RWPE1 (cell line): ENCODE measurements at regions not wholly inside any gene's neighbourhood (a gene's known extent, or its start where the extent isn't known, plus 50 kb on each side); places are given as distances from the start of the nearest gene placed in this dataset.

Experiments used
- CTCF ChIA-PET: fragments of 350-600 bp; sonication (Branson Sonifier 250); formaldehyde crosslinking; extraction: SDS; loops from one replicate; lab custom pipeline; 2021; lab: Yijun Ruan, JAX
- POLR2A ChIA-PET: fragments of 400-600 bp; formaldehyde crosslinking; extraction: SDS; loops from one replicate; lab custom pipeline; 2020; ENCODE audit warnings: antibody characterized with exemption; ENCODE audit not compliant: low non-redundant PET; lab: Yijun Ruan, JAX
- DNase-seq: peaks from one replicate; pipeline ENCODE4 v3.0.0; 2012; ENCODE audit warnings: low spot score
- H3K27ac ChIP-seq: fragments of 450-650 bp; 2 replicates; pipeline ENCODE4 v1.5.1; 2017
- TF ChIP-seq, protein P1 (sequence below): fragments of 450-650 bp; conservative IDR thresholded peaks from 2 replicates; pipeline ENCODE4 v1.5.1; 2017; ENCODE audit warnings: low read depth, mild to moderate bottlenecking

DNA sequence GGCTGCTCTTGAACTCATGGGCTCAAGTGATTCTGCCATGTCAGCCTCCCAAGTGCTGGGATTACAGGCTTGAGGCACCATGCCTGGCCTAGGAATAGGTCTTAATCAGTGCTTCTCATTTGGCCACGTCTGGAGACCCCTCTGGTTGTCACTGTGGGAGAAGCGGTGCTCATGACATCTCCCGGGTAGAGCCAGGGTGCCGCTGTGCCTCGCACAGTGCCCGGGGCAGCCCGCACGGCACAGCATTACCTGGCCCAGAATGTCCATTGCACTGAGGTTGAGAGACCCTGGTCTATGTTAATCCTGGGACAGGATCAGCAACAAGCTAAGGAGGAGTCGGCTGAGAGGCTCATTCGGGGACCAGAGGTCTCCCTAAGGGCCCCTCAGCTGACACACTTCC is 160.8 kb downstream of the EFNB2 start:
- POLR2A ChIA-PET: no interaction called here
- no peak for DNase-seq
- TF ChIP-seq, protein P1, sequence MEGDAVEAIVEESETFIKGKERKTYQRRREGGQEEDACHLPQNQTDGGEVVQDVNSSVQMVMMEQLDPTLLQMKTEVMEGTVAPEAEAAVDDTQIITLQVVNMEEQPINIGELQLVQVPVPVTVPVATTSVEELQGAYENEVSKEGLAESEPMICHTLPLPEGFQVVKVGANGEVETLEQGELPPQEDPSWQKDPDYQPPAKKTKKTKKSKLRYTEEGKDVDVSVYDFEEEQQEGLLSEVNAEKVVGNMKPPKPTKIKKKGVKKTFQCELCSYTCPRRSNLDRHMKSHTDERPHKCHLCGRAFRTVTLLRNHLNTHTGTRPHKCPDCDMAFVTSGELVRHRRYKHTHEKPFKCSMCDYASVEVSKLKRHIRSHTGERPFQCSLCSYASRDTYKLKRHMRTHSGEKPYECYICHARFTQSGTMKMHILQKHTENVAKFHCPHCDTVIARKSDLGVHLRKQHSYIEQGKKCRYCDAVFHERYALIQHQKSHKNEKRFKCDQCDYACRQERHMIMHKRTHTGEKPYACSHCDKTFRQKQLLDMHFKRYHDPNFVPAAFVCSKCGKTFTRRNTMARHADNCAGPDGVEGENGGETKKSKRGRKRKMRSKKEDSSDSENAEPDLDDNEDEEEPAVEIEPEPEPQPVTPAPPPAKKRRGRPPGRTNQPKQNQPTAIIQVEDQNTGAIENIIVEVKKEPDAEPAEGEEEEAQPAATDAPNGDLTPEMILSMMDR: no peak
- H3K27ac ChIP-seq: no peak overlapping the region
- CTCF ChIA-PET: interaction anchor here (0.6 kb wide), 1 partner anchor 119 kb away, joined by 4 read pairs; no protein-coding TSS in a partner anchor

DNA sequence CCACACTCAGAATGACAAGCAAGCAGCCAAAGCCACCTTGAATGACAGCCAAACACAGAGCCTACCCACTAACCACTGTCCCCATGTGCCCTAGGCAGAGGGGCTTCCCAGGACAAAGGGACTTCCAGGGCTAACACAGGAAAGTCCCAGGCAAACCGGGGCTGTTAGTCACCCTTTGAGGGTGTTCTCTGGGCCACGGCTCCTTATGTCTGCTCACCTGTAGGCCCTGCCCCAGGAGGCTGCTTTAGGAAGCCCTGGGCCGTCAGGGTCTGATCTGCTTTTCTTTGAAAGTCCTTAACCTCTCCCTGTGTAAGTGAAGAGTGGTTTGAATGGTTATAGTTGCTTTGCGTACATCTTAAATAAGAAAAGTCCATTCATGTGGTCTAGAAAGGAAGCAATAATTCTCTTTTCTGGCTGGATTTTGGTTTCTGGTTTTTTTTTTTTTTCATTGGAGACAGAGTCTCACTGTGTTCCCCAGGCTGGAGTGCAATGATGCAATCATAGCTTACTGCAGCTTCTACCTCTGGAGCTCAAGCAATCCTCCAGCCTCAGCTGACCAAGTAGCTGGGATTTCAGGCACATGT is 161.4 kb downstream of the EFNB2 start:
- no peak overlapping the region for H3K27ac ChIP-seq
- DNase-seq: no peak
- TF ChIP-seq, protein P1: no peak
- CTCF ChIA-PET: interaction anchor here (0.6 kb wide), 1 partner anchor 119 kb away, joined by 4 read pairs; no protein-coding TSS in a partner anchor
- POLR2A ChIA-PET: no interaction called here

DNA sequence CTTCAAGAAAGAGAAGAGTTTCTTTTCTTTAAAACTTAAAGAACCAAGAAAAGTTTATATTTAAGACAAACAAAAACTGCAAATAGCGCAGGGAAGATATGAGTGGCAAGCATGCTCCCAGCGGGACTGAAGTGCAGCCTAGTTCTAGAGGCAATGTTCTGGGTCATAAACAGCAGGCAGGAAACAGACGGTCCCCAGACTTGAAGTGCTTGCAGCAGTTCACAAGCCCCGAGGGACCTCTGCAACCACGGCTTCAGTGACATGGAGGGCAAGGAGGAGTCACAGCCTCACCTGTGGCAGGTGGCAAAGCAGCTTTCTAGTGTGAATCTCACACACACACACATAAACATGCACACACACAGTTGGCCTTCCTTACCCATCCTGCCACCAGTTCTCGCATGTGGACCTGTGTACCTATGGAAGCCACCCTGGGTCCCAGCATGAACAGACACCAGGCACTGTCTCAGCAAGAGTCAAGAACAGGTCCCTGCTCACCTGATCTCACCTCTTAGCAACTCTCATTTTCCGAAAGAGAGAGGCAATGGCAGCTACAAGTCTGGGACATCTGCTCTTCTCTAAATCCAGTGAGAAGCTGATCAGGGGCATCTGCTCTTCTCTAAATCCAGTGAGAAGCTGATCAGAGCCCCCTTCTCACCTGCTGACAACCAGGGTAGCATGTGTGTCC is 162.0 kb downstream of the EFNB2 start:
- POLR2A ChIA-PET: no interaction called here
- CTCF ChIA-PET: no interaction called here

DNA sequence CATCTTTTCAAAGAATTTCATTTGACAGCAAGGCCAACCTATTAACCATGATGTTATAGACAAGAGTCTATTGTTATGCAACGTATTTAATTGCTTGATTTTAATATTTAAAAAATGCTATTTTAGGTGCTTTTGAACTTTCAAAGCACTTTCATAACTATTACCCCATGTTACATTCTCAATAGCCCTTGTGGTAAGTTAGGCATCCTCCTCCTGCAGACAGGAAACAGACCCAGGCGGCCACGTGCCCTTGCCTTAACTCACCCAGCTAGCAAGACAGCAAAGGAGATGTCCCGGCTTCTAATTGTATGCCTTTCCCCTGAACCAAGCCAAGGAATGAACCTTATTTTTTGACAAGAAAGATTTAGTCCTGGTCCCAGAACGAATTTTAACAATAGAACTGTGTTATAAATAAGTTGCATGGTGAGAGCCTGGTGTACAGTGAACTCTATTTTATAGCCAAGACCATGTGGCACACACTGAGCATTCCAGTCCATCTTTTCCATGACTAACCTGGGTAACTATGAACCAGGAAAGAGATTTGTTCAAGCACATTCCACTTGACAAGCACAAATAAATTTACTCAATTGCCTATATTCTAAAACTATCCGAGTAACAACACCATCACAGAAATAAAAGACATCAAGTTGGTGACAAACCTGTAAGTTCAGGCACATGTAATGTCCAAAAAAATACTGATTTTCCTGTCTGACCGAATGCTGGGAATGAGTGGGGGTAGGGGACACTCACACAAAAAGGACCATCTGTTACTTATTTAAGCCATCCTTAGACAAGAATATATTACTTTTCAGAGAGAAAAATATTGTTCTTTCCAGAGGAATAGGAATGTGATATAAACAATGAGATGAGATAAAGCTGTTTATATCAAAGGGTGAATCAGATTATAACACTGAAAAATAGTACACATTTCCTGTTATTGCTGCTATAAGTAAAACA is 163.0 kb downstream of the EFNB2 start:
- no peak overlapping the region for H3K27ac ChIP-seq
- ChIA-PET CTCF (no interaction called here), POLR2A (no interaction called here)
- DNase-seq: no peak
- TF ChIP-seq, protein P1: no peak

More for the DNA sequence above, 162.0 kb downstream of the EFNB2 start:
- no peak overlapping the region for H3K27ac ChIP-seq
- TF ChIP-seq, protein P1: no peak
- no peak for DNase-seq

DNA sequence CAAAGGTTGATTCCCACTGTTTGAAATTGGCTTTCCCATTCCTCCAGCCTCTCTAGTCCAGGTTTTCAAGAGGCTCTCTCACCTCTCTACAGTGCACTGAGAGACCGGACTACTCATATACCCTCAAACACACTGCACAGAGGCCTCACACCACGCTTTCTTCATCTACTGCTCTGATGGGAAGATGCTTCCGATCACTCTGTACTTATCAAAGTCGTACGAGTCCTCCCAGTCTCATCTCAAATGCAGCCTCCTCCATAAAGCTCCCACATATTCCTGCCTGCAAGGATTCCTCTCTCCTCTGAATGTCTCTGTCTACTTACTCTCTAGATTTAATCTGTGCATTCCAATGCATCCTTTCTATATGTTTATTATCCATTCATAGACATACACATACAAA is 164.4 kb downstream of the EFNB2 start:
- DNase-seq: no peak
- H3K27ac ChIP-seq: no peak overlapping the region
- POLR2A ChIA-PET: no interaction called here
- TF ChIP-seq, protein P1: no peak
- CTCF ChIA-PET: no interaction called here

DNA sequence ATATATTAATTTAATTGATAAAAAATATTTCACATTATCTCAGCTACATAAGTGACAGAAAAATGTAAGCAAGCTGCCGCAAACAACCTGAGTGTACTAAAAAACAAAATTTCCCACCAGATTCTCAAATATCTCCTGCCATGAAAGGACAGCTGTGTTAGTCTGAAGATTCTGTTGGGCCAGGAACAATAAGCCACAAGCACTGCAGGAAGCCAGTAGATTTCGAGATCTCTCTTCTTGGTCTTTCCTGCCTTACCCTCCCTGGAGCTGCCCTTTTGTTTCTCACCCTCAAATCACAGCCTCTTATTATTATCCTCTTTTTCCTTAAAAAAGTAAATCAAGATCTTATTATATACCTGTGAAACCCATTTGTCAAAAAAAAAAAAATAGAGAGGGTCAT is 165.6 kb downstream of the EFNB2 start:
- no peak overlapping the region for H3K27ac ChIP-seq
- DNase-seq: no peak
- ChIA-PET POLR2A (no interaction called here), CTCF (no interaction called here)
- TF ChIP-seq, protein P1: no peak
